MCF 10A (cell line): ENCODE measurements at regions not wholly inside any gene's neighbourhood (a gene's known extent, or its start where the extent isn't known, plus 50 kb on each side); places are given as distances from the start of the nearest gene placed in this dataset.
"Not testable (repeated sequence)": the region's sequence is repeated elsewhere in the genome, so short reads cannot be mapped to it uniquely, and the experiment has no call there.

Experiments used
- BruUV-seq: library from RNA; stranded (reverse); fragments of 400-500 nt; replicated peaks from 2 replicates; lab custom pipeline; 2021; lab: Mats Ljungman, UMichigan
- CTCF ChIA-PET: fragments of 300-600 bp; sonication (Branson Sonifier 250); formaldehyde crosslinking; extraction: SDS; loops from one replicate; lab custom pipeline; 2021; ENCODE audit warnings: antibody characterized with exemption, inconsistent platforms; lab: Yijun Ruan, JAX
- POLR2A ChIA-PET: fragments of 300-600, 350-650 bp; sonication (Branson Sonifier 250); formaldehyde crosslinking; extraction: SDS; loops from one replicate; lab custom pipeline; 2020; ENCODE audit warnings: antibody characterized with exemption, inconsistent platforms; lab: Yijun Ruan, JAX
- DNase-seq: peaks from one replicate; pipeline ENCODE4 v3.0.0-alpha.2; 2018; ENCODE audit not compliant: unreplicated experiment
- H3K27ac Mint-ChIP-seq: one replicate; pipeline ENCODE4 v1.8.0; 2022; ENCODE audit warnings: mild to moderate bottlenecking, low read depth, mixed read lengths; ENCODE audit not compliant: unreplicated experiment
- H3K27me3 Mint-ChIP-seq: one replicate; pipeline ENCODE4 v1.8.0; 2022; ENCODE audit warnings: mixed read lengths; ENCODE audit not compliant: insufficient read depth, unreplicated experiment
- H3K36me3 Mint-ChIP-seq: one replicate; pipeline ENCODE4 v1.8.0; 2022; ENCODE audit warnings: mild to moderate bottlenecking, moderate library complexity, mixed read lengths; ENCODE audit not compliant: insufficient read depth, unreplicated experiment
- H3K4me1 Mint-ChIP-seq: one replicate; pipeline ENCODE4 v1.8.0; 2022; ENCODE audit warnings: mixed read lengths; ENCODE audit not compliant: insufficient read depth, unreplicated experiment
- H3K4me3 Mint-ChIP-seq: one replicate; pipeline ENCODE4 v1.8.0; 2022; ENCODE audit warnings: mild to moderate bottlenecking, moderate library complexity, mixed read lengths; ENCODE audit not compliant: unreplicated experiment
- H3K9me3 Mint-ChIP-seq: one replicate; pipeline ENCODE4 v1.8.0; 2022; ENCODE audit warnings: mixed read lengths; ENCODE audit not compliant: unreplicated experiment
- intact Hi-C: fragments of 100-400 bp; cut with micrococcal nuclease; formaldehyde crosslinking; loops from 2 replicates; pipeline ENCODE4 v1.14.1; 2022
- TF ChIP-seq, protein P1 (sequence below): fragments of 200-600 bp; IDR thresholded peaks from one replicate; pipeline ENCODE4 v1.8.0; 2022; ENCODE audit warnings: antibody characterized with exemption, mild to moderate bottlenecking; ENCODE audit not compliant: unreplicated experiment

DNA sequence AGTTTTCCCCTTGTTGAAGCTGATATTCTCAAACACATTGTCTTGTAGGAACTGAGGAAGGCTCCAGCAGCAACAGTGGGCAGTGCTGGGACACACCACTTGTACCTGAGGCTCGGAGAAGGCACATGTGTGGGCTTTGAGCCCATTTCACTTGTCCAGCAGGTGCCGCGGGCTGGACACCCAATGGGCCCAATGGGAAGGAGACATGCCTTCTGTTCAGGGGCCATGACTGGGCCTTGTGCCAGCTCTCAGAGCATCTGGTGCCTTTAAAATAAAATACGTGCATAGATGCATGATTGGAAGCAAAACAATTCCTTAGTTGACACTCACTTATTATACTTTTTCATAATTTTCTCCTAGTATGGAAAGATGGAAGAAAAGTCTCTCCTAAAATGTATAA is 334.2 kb downstream of the KLF13 start:
- no peaks in the 10 kb centered on the region for H3K27me3 Mint-ChIP-seq
- BruUV-seq, result no TSS peak
- H3K4me1 Mint-ChIP-seq, result no peaks in the 10 kb centered on the region
- H3K36me3 Mint-ChIP-seq, result no peaks in the 10 kb centered on the region
- CTCF ChIA-PET, result interaction anchor here (1.4 kb wide), 1 partner anchor 314 kb away, joined by 3 read pairs; no protein-coding TSS in a partner anchor
- POLR2A ChIA-PET, result no interaction called here
- no peak overlapping the region for H3K27ac Mint-ChIP-seq
- no peaks in the 10 kb centered on the region for H3K9me3 Mint-ChIP-seq
- no peak for DNase-seq
- intact Hi-C loops, result no loop called here
- H3K4me3 Mint-ChIP-seq, result no peak overlapping the region
- TF ChIP-seq, protein P1, sequence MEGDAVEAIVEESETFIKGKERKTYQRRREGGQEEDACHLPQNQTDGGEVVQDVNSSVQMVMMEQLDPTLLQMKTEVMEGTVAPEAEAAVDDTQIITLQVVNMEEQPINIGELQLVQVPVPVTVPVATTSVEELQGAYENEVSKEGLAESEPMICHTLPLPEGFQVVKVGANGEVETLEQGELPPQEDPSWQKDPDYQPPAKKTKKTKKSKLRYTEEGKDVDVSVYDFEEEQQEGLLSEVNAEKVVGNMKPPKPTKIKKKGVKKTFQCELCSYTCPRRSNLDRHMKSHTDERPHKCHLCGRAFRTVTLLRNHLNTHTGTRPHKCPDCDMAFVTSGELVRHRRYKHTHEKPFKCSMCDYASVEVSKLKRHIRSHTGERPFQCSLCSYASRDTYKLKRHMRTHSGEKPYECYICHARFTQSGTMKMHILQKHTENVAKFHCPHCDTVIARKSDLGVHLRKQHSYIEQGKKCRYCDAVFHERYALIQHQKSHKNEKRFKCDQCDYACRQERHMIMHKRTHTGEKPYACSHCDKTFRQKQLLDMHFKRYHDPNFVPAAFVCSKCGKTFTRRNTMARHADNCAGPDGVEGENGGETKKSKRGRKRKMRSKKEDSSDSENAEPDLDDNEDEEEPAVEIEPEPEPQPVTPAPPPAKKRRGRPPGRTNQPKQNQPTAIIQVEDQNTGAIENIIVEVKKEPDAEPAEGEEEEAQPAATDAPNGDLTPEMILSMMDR, result no peak

DNA sequence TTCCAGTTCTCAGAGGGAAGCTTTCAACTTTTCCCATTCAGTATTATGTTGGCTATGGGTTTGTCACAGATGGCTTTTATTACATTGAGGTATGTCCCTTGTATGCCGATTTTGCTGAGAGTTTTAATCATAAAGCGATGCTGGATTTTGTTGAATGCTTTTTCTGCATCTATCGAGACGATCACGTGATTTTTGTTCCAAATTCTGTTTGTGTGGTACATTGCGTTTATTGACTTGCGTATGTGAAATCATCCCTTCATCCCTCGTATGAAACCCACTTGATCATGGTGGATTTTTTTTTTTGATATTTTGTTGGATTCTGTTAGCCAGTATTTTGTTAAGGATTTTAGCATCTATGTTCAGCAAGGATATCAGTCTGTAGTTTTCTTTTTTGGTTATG is 339.1 kb downstream of the KLF13 start:
- H3K4me1 Mint-ChIP-seq, H3K27ac Mint-ChIP-seq, H3K36me3 Mint-ChIP-seq, POLR2A ChIA-PET, DNase-seq, intact Hi-C loops, H3K4me3 Mint-ChIP-seq, BruUV-seq, CTCF ChIA-PET, H3K9me3 Mint-ChIP-seq: not testable (repeated sequence)
- peaks cover 12% of the 10 kb centered on the region for H3K27me3 Mint-ChIP-seq

DNA sequence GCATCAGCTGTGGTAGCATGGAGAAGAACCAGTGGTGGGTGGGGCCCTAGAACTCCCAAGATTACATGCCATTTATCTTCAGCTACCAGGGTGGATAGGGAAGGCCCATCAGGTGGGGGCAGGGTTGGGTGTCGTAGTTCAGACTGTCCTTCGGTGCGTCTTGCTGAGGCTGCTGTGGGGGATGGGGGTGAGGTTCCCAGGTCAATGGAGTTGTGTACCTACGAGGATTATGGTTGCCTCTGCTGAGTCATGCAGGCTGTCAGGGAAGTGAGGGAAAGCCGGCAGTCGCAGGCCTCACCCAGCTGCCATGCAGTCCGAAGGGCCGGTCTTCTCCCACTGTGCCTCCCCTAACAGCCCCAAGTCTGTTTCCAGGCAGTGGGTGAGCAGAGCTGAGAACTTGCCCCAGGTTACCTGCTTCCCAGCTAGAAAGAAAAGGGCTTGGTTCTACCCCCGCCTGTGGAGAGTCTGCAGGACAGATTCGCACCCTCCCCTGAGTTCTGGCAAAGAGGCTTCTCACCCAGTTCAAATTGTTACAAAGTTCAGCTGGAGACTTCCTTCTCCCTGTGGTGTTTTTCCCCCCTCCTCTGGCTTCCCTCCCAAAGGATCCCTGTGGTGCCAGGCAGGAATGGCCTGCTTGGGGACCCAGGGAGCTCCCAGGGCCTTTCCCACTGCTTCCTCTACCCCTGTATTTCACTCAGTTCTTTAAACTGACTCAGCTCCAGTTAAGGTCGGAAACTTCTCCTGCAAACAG is 342.7 kb downstream of the KLF13 start:
- POLR2A ChIA-PET, H3K4me3 Mint-ChIP-seq, H3K27ac Mint-ChIP-seq, intact Hi-C loops, H3K36me3 Mint-ChIP-seq, CTCF ChIA-PET, DNase-seq, BruUV-seq, H3K4me1 Mint-ChIP-seq, H3K9me3 Mint-ChIP-seq: not testable (repeated sequence)
- peaks cover 12% of the 10 kb centered on the region for H3K27me3 Mint-ChIP-seq

DNA sequence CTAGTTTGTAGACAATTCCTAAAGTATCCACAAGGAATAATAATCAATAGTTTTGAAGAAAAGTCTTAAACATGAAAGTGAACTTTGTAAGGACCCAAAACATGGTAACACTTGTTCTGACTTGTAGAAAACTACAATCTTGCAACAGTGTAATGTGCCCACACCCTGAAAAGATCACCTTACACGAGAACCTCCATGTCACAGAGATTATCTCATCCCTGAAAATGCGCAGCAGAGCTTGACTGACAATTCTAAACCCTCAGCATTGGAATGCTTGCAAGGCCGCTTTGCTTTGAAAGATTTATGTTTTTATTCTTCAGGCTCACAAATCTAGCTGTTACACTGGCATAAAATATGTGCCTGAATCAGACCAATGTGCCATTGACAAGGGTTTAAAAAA is 346.6 kb downstream of the KLF13 start:
- POLR2A ChIA-PET, DNase-seq, H3K4me3 Mint-ChIP-seq, H3K27me3 Mint-ChIP-seq, H3K36me3 Mint-ChIP-seq, H3K27ac Mint-ChIP-seq, intact Hi-C loops, H3K4me1 Mint-ChIP-seq, CTCF ChIA-PET, BruUV-seq, H3K9me3 Mint-ChIP-seq: not testable (repeated sequence)

DNA sequence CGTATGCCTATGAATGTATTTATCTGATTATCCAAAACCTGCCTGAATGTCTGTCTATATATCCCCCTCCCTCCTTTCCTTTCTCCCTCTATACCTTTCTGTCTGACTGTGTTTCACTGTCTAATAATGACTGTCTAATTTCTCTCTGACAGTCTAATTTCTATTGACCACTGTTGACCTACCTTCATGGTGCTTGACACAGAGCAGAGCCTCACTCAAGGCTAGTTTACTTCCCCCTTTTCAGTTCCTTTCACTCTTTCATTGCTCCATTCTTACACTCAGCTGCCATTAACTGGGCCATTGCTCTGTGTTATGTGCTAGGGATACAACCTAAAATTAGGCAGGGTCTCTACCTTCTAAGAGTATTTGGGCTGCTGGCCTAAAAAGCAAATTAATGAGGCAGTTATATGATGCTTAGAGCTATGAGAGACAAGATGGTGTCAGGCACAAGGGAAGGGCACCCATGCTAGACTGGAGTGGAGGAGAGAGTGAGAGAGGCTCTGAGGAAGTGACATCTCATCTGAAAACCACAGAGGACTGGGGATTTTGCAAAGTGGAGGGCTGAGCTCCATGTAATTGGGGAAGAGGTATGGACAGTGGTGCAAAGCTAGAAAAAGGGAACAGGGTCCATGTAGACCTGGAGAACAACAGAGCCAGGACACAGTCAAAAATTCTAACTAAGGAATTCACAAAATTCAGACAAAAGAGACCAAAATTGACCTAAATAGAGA is 348.6 kb upstream of the CHRNA7 start:
- H3K4me1 Mint-ChIP-seq, H3K27me3 Mint-ChIP-seq, POLR2A ChIA-PET, intact Hi-C loops, H3K27ac Mint-ChIP-seq, H3K4me3 Mint-ChIP-seq, BruUV-seq, DNase-seq, CTCF ChIA-PET, H3K9me3 Mint-ChIP-seq, H3K36me3 Mint-ChIP-seq: not testable (repeated sequence)

DNA sequence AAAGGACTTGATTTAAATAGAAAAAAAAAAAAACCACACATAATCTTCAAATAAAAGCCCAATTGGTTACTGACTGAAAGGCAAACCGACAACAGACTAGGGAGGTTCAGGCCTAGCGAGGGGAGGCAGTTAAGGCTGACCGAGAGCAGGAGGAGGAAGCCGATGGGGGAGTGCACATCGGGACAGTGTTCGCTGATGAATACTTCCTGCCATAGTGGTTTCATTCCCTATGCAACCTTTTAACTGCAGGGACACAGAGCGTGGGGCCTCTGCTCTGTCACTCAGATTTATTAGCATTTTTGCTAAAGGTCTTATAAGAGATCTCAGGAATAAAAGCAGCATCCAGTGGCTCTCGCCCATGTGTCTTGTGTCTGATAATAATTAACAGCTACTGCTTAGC is 343.2 kb upstream of the CHRNA7 start:
- BruUV-seq, H3K9me3 Mint-ChIP-seq, H3K27ac Mint-ChIP-seq, POLR2A ChIA-PET, intact Hi-C loops, H3K36me3 Mint-ChIP-seq, H3K27me3 Mint-ChIP-seq, H3K4me1 Mint-ChIP-seq, DNase-seq, H3K4me3 Mint-ChIP-seq: not testable (repeated sequence)
- CTCF ChIA-PET, result interaction anchor here (0.7 kb wide), 2 partner anchors 257 to 290 kb away, joined by 3 to 4 read pairs; no protein-coding TSS in a partner anchor

DNA sequence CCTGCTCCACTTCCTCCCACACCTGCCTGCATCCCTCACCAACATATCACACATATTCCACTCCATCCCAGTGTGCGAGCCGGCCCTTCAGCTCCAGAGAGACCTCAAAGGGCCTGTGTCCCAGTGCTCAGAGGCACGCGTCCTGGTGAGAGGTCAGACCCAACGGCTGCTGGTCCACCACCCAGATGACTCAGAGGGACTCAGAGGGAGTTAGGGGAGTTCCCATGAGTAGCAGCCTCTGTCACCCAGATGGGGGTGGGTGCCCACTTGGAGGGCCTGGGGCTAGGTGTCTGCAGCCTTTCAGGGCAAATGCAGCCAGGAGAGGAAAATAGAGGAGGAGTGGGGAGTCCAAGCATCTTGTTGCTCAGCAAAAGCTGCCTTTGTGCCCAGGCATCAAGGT is 333.8 kb upstream of the CHRNA7 start:
- H3K27me3 Mint-ChIP-seq, POLR2A ChIA-PET, intact Hi-C loops, H3K36me3 Mint-ChIP-seq, H3K9me3 Mint-ChIP-seq, H3K27ac Mint-ChIP-seq, H3K4me3 Mint-ChIP-seq, BruUV-seq, DNase-seq, CTCF ChIA-PET, H3K4me1 Mint-ChIP-seq: not testable (repeated sequence)

DNA sequence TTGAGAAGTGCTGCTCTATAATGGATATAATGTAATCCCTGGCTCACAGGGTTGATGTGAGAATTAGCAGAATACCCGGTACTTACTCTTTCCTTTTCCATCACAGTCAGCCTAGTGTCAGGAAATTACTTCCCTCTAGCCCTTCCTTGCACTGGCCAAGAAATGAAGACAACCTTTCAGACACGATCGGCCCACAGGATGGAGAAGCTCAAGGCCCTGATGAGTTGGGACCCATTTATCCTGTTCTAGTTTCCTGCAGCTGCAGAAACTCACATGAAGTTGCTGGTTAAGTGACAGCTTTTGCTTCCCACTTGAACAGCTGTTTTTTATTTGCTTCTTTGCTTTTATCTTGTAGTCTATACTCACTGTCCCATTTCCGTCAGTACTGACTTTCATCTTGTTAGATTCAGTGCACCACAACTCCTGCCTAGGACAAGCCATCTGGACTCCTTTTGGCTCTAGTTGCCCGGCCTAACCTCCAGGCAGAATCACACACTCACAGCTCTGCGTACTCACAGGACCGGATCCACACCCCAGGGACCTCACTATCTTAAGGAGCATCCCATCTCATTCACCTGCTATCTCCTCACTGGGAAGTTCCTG is 325.1 kb upstream of the CHRNA7 start:
- H3K9me3 Mint-ChIP-seq, H3K4me3 Mint-ChIP-seq, H3K4me1 Mint-ChIP-seq, intact Hi-C loops, BruUV-seq, POLR2A ChIA-PET, H3K36me3 Mint-ChIP-seq, DNase-seq, H3K27ac Mint-ChIP-seq, CTCF ChIA-PET, H3K27me3 Mint-ChIP-seq: not testable (repeated sequence)
